Parathyroid adenoma (tissue), 2 donors: ENCODE measurements at regions not wholly inside any gene's neighbourhood (a gene's known extent, or its start where the extent isn't known, plus 50 kb on each side); places are given as distances from the start of the nearest gene placed in this dataset.

ENCODE experiments used
- H2AFZ ChIP-seq: fragments of 300-600 bp; sonication (generic); one replicate; pipeline ENCODE4 v1.7.0; 2017; ENCODE audit warnings: antibody characterized with exemption, mild to moderate bottlenecking
- H3K27ac ChIP-seq: fragments of 300-600 bp; sonication (generic); one replicate; pipeline ENCODE4 v1.7.0; 2017
- H3K27me3 ChIP-seq: fragments of 300-600 bp; sonication (generic); one replicate; pipeline ENCODE4 v1.7.0; 2017; ENCODE audit warnings: low read length; ENCODE audit not compliant: control insufficient read depth, insufficient read depth
- H3K36me3 ChIP-seq: fragments of 300-600 bp; sonication (generic); one replicate; pipeline ENCODE4 v1.7.0; 2017; ENCODE audit warnings: low read length; ENCODE audit not compliant: control insufficient read depth, insufficient read depth
- H3K4me1 ChIP-seq: fragments of 300-600 bp; sonication (generic); one replicate; pipeline ENCODE4 v1.7.0; 2017; ENCODE audit warnings: control low read depth
- H3K4me2 ChIP-seq: fragments of 300-600 bp; sonication (generic); one replicate; pipeline ENCODE4 v1.7.0; 2017; ENCODE audit warnings: low read length
- H3K4me3 ChIP-seq: fragments of 300-600 bp; sonication (generic); one replicate; pipeline ENCODE4 v1.7.0; 2017; ENCODE audit warnings: low read depth, low read length
- H3K79me2 ChIP-seq: fragments of 300-600 bp; sonication (generic); one replicate; pipeline ENCODE4 v1.7.0; 2017; ENCODE audit warnings: control low read depth
- H3K9ac ChIP-seq: fragments of 300-600 bp; sonication (generic); one replicate; pipeline ENCODE4 v1.7.0; 2017; ENCODE audit warnings: mild to moderate bottlenecking
- H3K9me3 ChIP-seq: fragments of 300-600 bp; sonication (generic); one replicate; pipeline ENCODE4 v1.7.0; 2017; ENCODE audit warnings: low read length; ENCODE audit not compliant: control insufficient read depth
- CTCF ChIP-seq: fragments of 300-600 bp; sonication (generic); IDR thresholded peaks from one replicate; pipeline ENCODE4 v1.7.0; 2017; ENCODE audit warnings: antibody characterized with exemption, mild to moderate bottlenecking
- donor health status: primary hyperparathyroidism.

GRCh38 chr1:219417610-219418009 is 195.3 kb downstream of the ZC3H11B start:
- H2AFZ ChIP-seq: no peak overlapping the region
- no peaks in the 10 kb centered on the region for H3K36me3 ChIP-seq
- no peak overlapping the region for H3K4me2 ChIP-seq
- TF ChIP-seq CTCF: no peak
- H3K27me3 ChIP-seq: no peaks in the 10 kb centered on the region
- no peaks in the 10 kb centered on the region for H3K9me3 ChIP-seq
- H3K79me2 ChIP-seq: no peaks in the 10 kb centered on the region
- H3K27ac ChIP-seq: no peak overlapping the region
- no peaks in the 10 kb centered on the region for H3K4me1 ChIP-seq
- no peak overlapping the region for H3K9ac ChIP-seq
- H3K4me3 ChIP-seq: no peak overlapping the region

GRCh38 chr1:219416598-219417238 is 196.2 kb downstream of the ZC3H11B start:
- no peak overlapping the region for H3K4me2 ChIP-seq
- no peaks in the 10 kb centered on the region for H3K9me3 ChIP-seq
- no peak overlapping the region for H3K27ac ChIP-seq
- no peak overlapping the region for H3K9ac ChIP-seq
- no peaks in the 10 kb centered on the region for H3K27me3 ChIP-seq
- no peak overlapping the region for H3K4me3 ChIP-seq
- H3K4me1 ChIP-seq: no peaks in the 10 kb centered on the region
- TF ChIP-seq CTCF: peak; percentile 36
- no peak overlapping the region for H2AFZ ChIP-seq
- no peaks in the 10 kb centered on the region for H3K79me2 ChIP-seq
- no peaks in the 10 kb centered on the region for H3K36me3 ChIP-seq

- no peak overlapping the region for H3K27ac ChIP-seq
- no peaks in the 10 kb centered on the region for H3K79me2 ChIP-seq
- H3K4me2 ChIP-seq: no peak overlapping the region
- H3K36me3 ChIP-seq: no peaks in the 10 kb centered on the region
- H3K9me3 ChIP-seq: no peaks in the 10 kb centered on the region
- no peak overlapping the region for H2AFZ ChIP-seq
- no peak for TF ChIP-seq CTCF
- H3K9ac ChIP-seq: no peak overlapping the region
- H3K4me1 ChIP-seq: no peaks in the 10 kb centered on the region
- H3K27me3 ChIP-seq: no peaks in the 10 kb centered on the region
- H3K4me3 ChIP-seq: no peak overlapping the region
These were observed 197.0 kb downstream of the ZC3H11B start for GRCh38 chr1:219415915-219416314.

GRCh38 chr1:219415433-219415832 is 197.5 kb downstream of the ZC3H11B start:
- Histone ChIP-seq H3K36me3 (no peaks in the 10 kb centered on the region), H3K4me2 (no peak overlapping the region)

More at GRCh38 chr1:219415433-219415832, 197.5 kb downstream of the ZC3H11B start:
- Histone ChIP-seq H2AFZ (no peak overlapping the region), H3K27me3 (no peaks in the 10 kb centered on the region), H3K9me3 (no peaks in the 10 kb centered on the region), H3K4me1 (no peaks in the 10 kb centered on the region), H3K27ac (no peak overlapping the region), H3K9ac (no peak overlapping the region), H3K4me3 (no peak overlapping the region), H3K79me2 (no peaks in the 10 kb centered on the region)
- TF ChIP-seq CTCF: no peak
